DND-41 (cell line): ENCODE measurements at regions not wholly inside any gene's neighbourhood (a gene's known extent, or its start where the extent isn't known, plus 50 kb on each side); places are given as distances from the start of the nearest gene placed in this dataset.

ENCODE experiments used
- ATAC-seq: fragments of 200-7000 bp; cut with Tn5 transposase; 3 replicates; pipeline ENCODE4 v1.9.1; 2021; ENCODE audit warnings: low read depth; ENCODE audit not compliant: insufficient read depth
- DNase-seq: peaks from one replicate; pipeline ENCODE4 v3.0.0-alpha.2; 2020
- H2AFZ ChIP-seq: 2 replicates; pipeline ENCODE4 v1.6.0; 2012; ENCODE audit warnings: low read depth, low read length
- H3K27ac ChIP-seq: 2 replicates; pipeline ENCODE4 v1.5.1; 2012; ENCODE audit warnings: low read length, inconsistent platforms
- H3K27me3 ChIP-seq: fragments of 200-600 bp; sonication (generic); 2 replicates; pipeline ENCODE4 v1.6.0; 2012; ENCODE audit warnings: low read length, mild to moderate bottlenecking, inconsistent platforms; ENCODE audit not compliant: insufficient read depth, poor library complexity
- H3K36me3 ChIP-seq: 2 replicates; pipeline ENCODE4 v1.5.1; 2012; ENCODE audit warnings: low read length, inconsistent platforms; ENCODE audit not compliant: insufficient read depth
- H3K4me1 ChIP-seq: 2 replicates; pipeline ENCODE4 v1.5.1; 2012; ENCODE audit warnings: mild to moderate bottlenecking, low read length; ENCODE audit not compliant: insufficient read depth
- H3K4me2 ChIP-seq: 2 replicates; pipeline ENCODE4 v1.6.0; 2012; ENCODE audit warnings: mild to moderate bottlenecking, moderate library complexity, low read length, inconsistent platforms; ENCODE audit not compliant: insufficient read depth
- H3K4me3 ChIP-seq, 2 experiments: fragments of 200-600 bp in 1 of 2; shearing (Covaris generic) in 1 of 2; 2 replicates each; pipeline ENCODE4 v1.5.1; 2012 to 2016; ENCODE audit warnings: inconsistent platforms in 2 of 2, low read length in 2 of 2, mild to moderate bottlenecking in 2 of 2, low read depth in 1 of 2, moderate library complexity in 1 of 2
- H3K79me2 ChIP-seq: 2 replicates; pipeline ENCODE4 v1.6.0; 2012; ENCODE audit warnings: low read length, inconsistent platforms; ENCODE audit not compliant: insufficient read depth
- H3K9ac ChIP-seq: 2 replicates; pipeline ENCODE4 v1.6.0; 2012; ENCODE audit warnings: low read depth, mild to moderate bottlenecking, inconsistent platforms, low read length, moderate library complexity
- H3K9me3 ChIP-seq: 2 replicates; pipeline ENCODE4 v1.5.1; 2012; ENCODE audit warnings: low read length, moderate library complexity, mild to moderate bottlenecking, inconsistent platforms; ENCODE audit not compliant: insufficient read depth, severe bottlenecking
- H4K20me1 ChIP-seq: 2 replicates; pipeline ENCODE4 v1.6.0; 2012; ENCODE audit warnings: low read length; ENCODE audit not compliant: insufficient read depth
- CTCF ChIP-seq: IDR thresholded peaks from 2 replicates; pipeline ENCODE4 v1.5.1; 2012; ENCODE audit warnings: borderline replicate concordance, low read length, moderate library complexity, mild to moderate bottlenecking; ENCODE audit not compliant: poor library complexity, severe bottlenecking; ENCODE audit errors: extremely low read depth
- EZH2 ChIP-seq: IDR thresholded peaks from 3 replicates; pipeline ENCODE4 v1.6.1; 2012; ENCODE audit warnings: borderline replicate concordance, low read depth, mild to moderate bottlenecking, moderate library complexity, low read length, inconsistent platforms; ENCODE audit not compliant: severe bottlenecking

GRCh38 chr3:42013691-42014457, 52.0 kb upstream of the ULK4 start:
- no peaks in the 10 kb centered on the region for H3K9me3 ChIP-seq
- ATAC-seq, result peak; percentile 62
- H3K4me3 ChIP-seq, result peak overlapping the region; percentile 40 to 75; a peak in 3 of 4 replicates
- peak; percentile 5 for DNase-seq
- H3K4me1 ChIP-seq, result peaks cover 25% of the 10 kb centered on the region
- H2AFZ ChIP-seq, result peak overlapping the region; percentile 79
- H3K36me3 ChIP-seq, result no peaks in the 10 kb centered on the region
- peaks cover 6% of the 10 kb centered on the region; the same call in 1 of the 2 replicates for H3K79me2 ChIP-seq
- peak; percentile 74 for TF ChIP-seq EZH2
- no peak for TF ChIP-seq CTCF
- peak overlapping the region; percentile 90 for H3K4me2 ChIP-seq
- peak overlapping the region; percentile 72 for H3K9ac ChIP-seq
- H4K20me1 ChIP-seq, result peaks cover 9% of the 10 kb centered on the region; the same call in 1 of the 2 replicates
- 0 out of 2 replicates have a peak overlapping the region, but pooled peaks have one; percentile 30 for H3K27ac ChIP-seq
- H3K27me3 ChIP-seq, result peaks cover 36% of the 10 kb centered on the region

GRCh38 chr3:42012935-42013690, 51.2 kb upstream of the ULK4 start:
- DNase-seq (peak; percentile 62), ATAC-seq (peak; percentile 85)
- Histone ChIP-seq H3K27me3 (peaks cover 36% of the 10 kb centered on the region), H3K36me3 (no peaks in the 10 kb centered on the region), H3K79me2 (peaks cover 6% of the 10 kb centered on the region; the same call in 1 of the 2 replicates), H3K4me2 (peak overlapping the region; percentile 90), H3K4me3 (peak overlapping the region; percentile 26 to 75; a peak in 3 of 4 replicates), H4K20me1 (peaks cover 9% of the 10 kb centered on the region; the same call in 1 of the 2 replicates), H3K9ac (peak overlapping the region; percentile 72), H2AFZ (peak overlapping the region; percentile 75), H3K9me3 (no peaks in the 10 kb centered on the region), H3K4me1 (peaks cover 25% of the 10 kb centered on the region), H3K27ac (no peak overlapping the region)
- TF ChIP-seq EZH2, result peak; percentile 79
- TF ChIP-seq CTCF, result no peak

DNA sequence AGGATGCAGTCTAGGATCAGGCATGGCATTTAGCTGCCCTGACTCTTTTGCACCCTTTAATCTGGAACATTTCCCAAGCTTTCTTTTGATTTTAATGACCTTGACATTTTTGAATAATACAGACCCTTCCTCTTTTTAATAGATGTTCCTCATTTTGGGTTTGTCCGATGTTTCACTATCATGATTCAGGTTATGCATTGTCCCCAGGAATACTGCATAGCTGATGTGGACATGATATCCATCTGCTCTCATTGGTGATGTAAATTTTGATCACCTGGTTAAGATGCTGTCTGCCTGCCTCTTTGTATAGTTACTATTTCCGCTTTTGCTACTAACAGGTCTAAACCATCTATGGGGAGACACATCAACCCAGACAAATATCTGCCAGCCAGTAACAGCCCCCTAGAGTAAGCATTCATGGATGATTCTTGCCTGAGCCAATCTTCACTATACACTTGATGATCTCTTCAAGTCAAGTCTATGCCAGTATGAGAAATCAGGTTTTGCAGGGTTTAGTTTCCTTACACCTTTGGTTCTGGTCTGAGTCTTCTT, 50.6 kb upstream of the ULK4 start:
- Histone ChIP-seq H3K27me3 (peaks cover 36% of the 10 kb centered on the region), H3K9ac (no peak overlapping the region), H2AFZ (peak overlapping the region; percentile 75), H3K36me3 (no peaks in the 10 kb centered on the region), H3K27ac (no peak overlapping the region), H3K4me2 (peak overlapping the region; percentile 90; the same call in 1 of the 2 replicates), H3K79me2 (peaks cover 6% of the 10 kb centered on the region; the same call in 1 of the 2 replicates), H3K9me3 (no peaks in the 10 kb centered on the region), H3K4me1 (peaks cover 25% of the 10 kb centered on the region), H4K20me1 (peaks cover 9% of the 10 kb centered on the region; the same call in 1 of the 2 replicates), H3K4me3 (peak overlapping the region in 1 of 2 experiments; percentile 75; a peak in 1 of 4 replicates)
- DNase-seq (no peak), ATAC-seq (no peak)
- TF ChIP-seq CTCF (no peak), EZH2 (no peak)
